GM18907 (cell line): ENCODE measurements at regions not wholly inside any gene's neighbourhood (a gene's known extent, or its start where the extent isn't known, plus 50 kb on each side); places are given as distances from the start of the nearest gene placed in this dataset.

Experiments used
- ATAC-seq: cut with Tn5 transposase; IDR thresholded peaks from one replicate; pipeline ENCODE4 v1.9.1; 2021; ENCODE audit warnings: mild to moderate bottlenecking, moderate library complexity; ENCODE audit not compliant: unreplicated experiment

DNA sequence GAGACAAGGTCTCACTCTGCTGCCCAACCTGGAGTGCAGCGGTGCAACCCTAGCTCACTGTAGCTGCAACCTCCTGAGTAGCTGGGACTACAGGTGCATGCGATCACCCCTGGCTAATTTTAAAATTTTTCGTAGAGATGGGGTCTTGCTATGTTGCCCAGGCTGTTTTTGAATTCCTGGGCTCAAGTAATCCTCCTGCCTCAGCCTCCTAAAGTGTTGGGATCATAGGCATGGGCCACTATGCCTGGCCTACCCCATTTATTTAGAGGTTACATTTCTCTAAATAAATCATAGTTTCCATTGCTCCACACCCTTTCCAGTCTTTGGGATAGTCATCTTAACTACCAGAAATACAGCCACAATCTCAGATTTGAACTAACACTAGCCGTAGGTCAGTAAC is 134.7 kb upstream of the CITED2 start:
- no peak for ATAC-seq

DNA sequence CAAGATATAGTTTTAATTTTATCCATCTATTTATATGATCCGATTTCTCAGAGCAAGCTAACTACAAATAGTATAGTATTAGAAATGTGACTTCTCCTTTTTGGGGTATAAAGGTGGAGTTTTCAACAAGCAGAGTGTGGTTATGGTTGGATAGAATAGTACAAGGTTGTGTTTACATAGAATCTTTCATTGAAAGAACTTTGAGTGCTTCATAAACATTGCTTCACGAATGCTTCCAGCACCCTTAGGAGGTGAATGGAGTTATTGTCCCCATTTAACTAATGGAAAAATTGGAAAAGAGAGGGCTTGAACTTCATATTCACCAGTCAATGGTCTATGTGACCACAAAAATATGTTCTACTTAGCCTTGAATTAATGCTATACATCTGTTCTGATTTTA is 134.1 kb upstream of the CITED2 start:
- ATAC-seq, result no peak

DNA sequence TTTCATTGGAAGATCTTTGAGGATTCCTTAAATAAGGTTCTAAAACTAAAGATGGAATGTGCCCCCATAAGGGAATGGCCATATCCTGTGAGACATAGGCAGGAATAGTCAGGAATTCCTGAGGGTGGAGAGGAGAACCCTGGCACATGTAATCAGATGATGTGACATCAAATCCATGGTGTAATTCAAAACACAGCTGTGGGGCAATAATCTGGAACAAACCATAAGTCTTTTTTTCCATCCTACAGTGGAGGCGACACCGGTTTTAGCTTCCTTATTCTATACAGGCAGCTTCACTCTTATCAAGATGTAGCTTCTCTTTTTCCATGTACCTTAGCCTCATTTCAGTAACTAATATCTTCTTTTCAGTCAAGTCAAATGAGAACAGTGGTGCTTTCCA is 133.6 kb upstream of the CITED2 start:
- no peak for ATAC-seq

DNA sequence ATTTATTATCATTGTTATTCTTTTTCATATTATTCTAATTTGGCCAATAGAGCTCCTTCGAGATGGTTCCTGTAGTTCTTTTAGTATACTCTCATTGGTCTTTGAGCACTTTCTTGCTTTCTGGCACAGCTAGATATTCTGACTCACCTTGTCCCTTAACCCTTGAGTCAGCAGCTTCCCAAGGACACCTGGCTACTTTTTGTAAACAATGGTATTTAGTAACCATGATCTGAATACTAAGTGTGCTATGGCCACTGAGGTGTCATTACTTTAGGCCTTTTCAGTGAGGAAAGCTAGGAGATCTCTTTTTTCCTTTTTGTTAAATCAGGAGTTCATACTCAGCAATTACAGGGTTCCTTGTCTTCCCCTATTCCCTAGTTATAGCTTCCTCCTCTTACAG is 126.5 kb upstream of the CITED2 start:
- ATAC-seq, result no peak

DNA sequence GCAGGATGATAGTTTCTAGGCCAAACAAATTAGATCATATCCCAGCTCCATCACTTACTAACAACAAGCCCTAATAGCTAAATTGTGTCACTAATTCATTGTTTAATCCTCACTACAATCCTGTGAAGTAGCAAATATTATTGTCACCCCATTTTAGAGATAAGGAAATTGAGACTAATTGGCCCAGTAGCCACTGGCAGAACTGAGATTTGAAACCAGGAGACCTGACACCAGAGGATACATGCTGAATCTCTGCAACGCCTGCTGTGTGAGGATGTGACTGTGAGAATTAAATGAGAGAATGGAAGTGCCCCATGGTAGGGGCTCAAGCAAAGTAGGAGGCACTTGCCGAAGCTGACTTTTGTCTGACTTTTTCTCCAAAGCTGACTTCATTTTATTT is 124.3 kb upstream of the CITED2 start:
- no peak for ATAC-seq

DNA sequence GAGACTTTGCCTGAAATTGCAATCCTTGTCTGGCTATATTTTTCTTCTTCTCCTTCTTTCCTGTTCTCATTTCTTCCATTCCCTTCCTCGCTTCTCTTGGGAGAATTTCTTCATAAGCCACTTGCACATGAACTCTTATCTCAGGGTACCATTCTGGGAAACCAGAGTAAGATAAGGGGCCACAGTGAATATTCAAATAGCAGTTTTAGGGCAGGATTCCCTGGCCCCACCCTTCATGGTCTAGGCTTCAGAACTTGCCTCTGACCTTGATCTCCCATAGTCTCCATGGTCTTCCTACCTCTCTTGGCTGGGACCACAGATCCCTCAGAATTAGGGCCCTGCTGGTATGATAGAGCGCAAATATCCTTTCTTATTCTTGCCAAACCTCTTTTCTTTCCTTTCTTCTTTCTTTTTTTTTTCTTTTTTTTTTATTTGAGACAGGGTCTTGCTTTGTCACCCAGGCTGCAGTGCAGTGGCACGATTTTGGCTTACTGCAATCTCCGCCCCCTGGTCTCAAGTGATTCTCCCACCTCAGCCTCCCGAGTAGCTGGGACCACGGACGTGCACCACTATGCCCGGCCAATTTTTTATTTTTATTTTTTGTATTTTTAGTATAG is 123.0 kb upstream of the CITED2 start:
- ATAC-seq, result no peak

DNA sequence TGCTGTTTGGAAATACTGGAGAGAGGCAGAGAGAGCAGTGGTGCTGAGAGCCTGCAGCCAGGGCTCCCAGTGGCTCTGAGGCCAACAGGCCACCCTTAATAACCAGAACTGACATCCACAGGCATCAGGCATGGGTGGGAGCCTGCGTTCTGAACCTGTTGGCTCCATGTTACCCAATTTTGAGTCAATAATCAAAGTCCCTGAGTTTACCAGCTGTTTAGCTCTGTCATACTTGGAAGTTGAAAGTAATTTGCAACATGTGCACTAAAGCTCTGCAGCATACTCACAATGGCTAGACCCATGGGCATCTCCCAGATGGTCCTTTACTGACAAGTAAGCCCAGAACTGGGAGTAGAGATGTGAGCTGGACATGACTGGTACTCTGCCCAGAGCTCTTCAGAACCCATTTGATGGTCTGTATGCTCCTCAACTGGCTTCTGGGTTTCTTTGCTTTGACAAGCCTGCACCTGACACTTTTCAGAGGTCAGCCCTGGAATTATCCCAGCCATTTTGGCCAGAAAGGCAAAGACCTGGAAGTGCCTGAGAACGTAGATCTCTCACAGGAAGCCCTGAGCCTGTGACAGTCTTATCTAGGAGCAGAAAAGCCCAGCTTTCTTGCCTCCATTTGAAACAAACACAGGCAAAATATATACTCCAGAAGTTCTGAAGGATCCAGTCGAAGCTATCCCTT is 122.4 kb upstream of the CITED2 start:
- no peak for ATAC-seq

DNA sequence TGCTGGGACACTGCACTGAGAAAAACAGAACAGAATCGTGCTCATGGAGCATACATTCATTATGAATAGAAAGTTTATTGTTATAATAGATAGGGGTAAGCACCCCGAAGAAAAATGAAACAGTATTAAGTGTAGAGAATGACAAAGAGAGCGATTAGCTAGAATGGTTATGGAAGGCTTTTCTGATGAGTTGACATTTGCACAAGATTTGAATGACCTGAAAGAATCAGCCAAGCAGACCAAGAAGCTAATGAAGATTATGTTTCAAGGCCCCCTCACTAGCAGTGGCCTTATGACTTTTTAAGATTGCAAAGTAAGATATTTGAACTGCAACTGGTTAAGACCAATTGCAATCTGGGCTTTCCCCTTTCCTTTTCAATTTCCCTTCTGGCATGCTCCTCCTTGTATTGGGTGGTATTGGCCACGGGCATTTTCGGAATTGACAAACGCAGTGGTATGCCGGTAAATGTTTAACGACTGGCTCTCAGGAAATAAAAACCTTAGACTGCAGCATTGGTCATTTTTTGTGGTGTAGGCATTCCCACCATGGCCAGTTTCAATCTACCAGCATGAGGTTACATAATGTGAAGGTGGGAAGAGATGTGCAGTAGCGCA is 120.0 kb upstream of the CITED2 start:
- no peak for ATAC-seq

DNA sequence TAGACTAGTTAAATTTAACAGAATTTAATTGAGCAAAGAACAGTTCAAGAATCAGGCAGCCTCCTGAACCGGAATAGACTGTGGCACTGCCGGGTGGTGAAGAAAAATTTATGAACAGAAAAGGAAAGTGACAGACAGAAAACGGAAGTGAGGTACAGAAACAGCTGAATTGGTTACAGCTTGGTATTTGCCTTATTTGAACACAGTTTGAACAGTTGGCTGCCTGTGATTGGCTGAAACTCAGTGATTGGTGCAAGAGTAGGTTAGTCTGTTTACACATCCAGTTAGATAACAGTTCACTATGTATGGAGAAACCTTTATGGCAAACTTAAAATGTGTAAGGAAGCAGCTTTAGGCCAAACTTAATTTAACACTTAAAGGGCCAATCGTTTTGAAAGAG is 116.0 kb upstream of the CITED2 start:
- ATAC-seq, result peak; percentile 82

DNA sequence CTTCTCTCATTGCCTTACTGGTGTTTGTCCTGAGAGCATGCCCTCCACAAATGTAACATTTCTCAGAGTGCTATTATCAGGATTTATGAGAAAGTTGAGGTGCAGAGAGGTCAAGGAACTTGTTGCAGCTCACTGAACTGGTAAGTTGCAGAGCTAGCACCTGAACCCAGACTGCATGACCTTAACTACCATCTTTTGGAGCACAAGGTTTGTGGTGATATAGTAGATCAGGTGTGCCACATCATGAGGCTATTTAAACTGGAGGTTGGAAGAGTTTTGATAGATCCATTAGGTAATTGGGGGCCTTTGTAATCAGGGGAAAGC is 112.0 kb upstream of the CITED2 start:
- no peak for ATAC-seq

DNA sequence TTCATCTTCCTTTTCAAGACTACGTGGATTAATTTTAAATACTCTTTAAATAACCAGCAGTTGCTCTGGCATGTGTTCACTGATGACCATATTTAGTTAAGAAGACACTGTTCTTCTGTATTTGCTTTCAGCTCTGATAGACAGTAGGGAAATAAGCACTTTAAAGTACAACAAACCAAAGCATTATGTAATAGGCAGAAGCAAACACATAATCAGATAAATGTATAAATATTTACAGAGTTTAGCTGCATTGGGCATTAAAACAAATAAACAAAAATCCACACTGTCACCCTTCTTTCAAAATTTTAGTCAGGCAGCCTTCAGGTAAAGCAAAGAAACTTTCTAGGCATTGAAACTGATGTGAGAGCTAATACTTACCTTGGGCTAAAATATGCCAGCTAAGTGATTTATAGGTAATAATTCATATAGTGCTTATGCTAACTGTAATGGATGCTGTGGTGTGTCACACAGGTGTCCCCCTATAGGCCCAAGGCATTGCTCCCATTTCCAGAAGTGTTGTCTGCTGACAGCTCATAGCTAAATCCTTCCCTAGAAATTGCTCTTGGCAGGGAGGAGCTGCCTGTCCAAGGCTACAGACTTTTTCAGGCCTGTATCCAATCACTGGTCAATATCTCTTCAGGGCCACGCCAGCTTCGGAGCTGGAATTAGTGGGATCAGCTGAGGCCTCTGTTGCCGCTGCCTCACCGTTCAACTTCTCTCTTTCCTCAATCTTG is 111.5 kb upstream of the CITED2 start:
- ATAC-seq, result no peak

DNA sequence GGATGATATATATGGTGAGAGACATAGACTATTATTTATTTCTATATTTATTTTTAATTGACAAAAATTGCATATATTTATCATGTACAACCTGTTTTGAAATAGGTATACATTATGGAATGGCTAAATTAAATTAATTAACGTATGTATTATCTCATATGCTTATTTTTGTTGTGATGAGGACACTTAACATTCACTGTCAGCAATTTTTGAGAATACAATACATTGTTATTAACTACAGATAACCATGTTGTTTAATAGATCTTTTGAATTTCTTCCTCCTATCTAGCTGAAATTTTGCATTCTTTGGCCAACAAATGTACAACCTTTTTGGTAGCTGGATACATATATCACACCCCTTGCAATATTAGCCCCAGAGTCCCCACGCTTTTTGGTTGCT is 110.7 kb upstream of the CITED2 start:
- ATAC-seq, result no peak

DNA sequence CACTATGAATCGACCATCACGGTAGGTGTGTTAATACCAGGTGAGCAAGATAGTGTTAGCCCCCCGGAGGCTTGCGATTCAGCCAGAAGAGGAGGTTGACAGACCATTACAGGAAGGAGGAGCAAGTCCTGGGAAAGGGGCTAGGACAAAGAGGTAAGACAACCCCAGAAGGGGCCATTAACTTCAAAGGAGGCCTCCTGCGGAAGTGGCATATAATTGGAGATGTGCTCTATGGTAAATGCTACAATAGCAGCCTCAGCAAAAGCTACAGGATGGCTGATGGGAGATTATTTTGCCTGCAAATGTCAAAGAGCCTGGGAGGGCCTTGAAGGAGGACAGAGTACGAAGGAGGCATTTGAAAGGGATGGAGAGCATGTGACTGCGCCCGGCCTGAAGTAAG is 108.6 kb upstream of the CITED2 start:
- ATAC-seq, result no peak

DNA sequence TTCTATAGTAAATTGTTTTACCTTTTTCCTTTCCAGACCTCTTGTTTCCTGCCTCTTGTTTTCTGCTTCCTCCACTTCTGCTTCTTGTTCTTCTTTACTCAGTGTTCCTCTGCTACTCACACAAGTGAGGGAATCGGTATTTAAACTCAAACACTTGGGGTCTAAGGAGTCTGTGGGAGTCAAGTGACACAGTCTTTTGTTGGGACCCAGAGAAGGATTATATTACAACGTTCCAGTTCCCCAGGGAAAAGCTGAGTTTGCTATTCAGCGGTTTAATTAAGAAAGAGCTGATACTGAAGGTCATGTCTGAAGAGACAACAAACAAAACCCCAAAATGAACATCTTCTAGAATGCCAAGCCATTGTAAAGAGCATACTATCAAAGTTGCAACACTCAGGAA is 107.8 kb upstream of the CITED2 start:
- no peak for ATAC-seq

DNA sequence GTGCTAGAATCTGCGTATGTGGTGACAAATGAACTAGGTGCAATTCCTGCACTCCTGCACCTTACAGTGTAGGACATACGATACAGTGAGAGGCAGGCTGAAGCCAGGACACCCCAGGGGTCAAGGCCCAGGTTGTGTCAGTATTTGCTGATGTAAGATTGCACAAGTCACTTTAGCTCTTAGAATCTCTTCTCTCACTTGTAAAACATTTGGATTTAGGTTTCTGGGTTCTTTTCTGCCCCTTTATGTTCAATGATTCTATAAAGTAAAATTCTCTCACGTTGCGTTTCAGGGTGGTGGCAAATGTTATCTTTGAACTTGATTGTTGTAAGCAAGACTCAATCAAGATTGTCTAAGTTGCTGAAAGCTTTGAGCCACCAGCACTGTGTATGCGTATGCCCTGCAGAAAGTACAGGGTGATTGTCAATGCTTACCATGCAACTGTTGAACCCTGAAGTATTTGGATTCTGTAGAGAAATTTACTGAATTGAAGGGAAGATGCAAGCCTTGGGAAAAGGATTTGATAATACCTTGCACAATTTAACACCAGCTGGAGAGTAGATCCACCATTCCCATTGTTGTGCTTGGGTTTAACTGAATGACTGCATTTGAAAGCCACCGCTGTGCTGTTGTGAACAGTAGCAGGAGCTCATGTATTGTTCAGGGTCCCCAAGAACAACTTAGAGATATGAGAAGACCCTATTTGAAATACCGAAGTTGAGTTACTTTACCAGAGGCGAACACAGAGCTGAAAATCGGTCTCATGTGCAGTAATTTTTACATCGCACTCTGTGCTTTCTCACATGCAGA is 106.1 kb upstream of the CITED2 start:
- no peak for ATAC-seq

DNA sequence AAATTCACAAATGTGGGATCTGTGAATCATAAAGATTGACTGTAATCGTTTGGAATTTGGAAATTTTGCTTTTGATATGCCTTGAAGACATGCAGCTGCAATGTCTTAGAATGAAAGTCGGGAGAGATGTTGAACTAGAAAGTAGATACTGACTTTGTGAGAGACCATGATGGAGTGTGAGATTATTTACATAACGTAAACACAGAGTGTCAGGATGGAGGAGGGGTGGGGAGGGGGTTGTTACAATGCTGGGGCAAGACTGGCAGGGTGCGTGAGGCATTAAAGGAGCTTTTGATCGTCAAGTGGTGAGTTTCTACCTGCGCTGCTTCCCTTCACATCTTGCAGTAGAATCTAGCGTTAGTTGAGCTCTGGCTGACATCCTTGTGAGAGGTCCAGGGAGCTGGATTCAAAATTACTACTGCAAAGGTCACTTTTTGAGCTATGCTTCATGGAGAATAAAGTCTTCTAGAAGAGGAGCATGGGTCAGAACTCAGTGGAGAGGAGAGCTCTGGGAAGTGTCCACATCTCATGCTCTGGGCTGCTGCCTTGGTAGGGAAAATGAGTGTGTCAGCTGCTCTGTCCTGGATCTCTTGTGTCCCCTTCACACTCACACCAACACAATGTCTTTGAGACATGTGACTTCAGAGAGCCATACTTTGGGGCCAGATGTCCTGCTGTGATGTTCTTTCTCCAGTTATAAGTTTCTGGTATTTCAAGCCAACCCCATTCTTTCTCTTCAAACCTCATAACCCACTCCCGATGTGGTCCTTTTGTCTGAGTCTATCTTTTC is 105.2 kb upstream of the CITED2 start:
- no peak for ATAC-seq

DNA sequence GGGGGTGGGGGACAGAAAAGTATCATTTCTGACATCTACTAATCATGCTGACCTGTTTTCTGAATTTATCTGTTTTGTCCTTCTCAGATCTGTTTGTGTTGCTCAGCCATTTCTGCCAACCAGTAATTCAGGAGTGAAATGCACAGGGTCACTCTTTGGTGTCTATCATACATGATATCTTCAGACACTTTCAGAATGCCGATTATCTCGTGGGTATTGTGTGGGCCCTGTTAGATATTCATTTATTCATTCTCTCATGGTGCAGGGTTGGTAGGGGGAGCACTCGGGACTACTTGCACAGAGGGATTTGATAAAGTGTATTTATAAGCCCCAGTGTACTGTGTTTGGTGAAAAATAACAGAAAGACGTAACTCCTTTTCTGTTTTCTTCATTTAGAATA is 101.2 kb upstream of the CITED2 start:
- ATAC-seq, result no peak

DNA sequence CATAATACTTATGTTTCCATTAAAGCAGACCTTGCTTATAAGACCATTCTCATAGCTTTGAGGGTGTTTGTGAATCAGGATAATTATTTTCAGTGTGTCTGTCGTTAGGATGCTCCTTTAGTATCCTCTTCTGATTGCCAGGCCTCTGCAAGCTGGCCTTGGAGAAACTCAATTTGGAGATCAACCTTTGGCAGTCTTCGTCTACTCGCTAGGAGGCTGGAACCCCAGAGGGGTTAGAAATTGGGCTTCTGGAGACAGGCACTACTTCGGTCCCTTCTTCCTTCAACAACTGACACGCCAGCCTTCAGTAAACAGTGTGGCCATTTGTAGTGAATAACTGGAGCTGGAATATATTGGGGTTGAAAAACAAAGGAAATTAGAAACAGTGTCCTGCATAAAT is 100.8 kb upstream of the CITED2 start:
- no peak for ATAC-seq

DNA sequence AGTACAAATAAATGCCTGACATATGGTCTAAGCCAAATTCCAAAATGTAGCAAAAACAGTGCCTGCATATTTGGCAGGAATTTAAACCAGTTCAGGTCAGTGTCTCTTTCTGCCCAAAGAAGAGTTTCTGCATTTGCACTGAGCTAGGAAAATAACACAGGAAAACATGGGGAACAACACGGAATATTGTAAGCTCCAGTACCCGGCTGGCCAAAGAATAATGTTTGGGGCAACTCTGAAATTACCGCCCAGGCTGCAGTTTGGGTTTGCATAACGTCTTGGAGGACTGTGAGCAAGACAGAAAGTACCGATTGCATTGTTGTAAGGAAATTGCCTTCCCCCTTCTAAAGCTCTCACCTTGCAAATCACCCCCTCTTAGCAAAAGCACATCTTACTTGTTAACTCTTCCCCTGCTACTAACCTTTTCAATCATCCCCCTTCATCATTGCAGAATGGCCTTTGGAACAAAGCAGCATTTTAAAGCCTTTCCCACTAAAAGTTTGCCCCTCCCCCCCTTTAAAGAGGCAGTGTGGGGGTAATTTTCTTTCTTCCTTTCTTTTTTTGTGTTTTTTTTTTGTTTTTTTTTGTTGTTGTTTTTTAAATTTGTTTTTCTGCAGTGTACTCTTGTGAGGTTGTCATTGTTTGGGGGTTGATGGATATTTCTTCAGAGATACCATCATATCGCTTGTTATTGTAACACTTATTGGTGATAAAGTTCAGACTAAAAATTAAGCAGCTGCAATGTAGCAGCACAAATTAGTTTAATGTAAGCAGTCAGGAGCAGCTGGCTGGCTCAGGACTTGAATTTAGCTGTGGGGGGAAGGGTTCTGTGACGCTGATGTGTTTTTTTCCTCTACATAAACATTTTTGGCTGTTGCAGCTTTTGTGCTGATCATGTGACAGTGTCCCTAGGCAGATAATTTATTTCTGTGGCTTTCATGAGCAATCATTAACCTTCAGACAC is 100.0 kb upstream of the CITED2 start:
- peak; percentile 78 for ATAC-seq
